HFFc6 (cell line): ENCODE measurements at regions not wholly inside any gene's neighbourhood (a gene's known extent, or its start where the extent isn't known, plus 50 kb on each side); places are given as distances from the start of the nearest gene placed in this dataset.

Experiments used
- DNase-seq: peaks from one replicate; pipeline ENCODE4 v3.0.0-alpha.2; 2018
- H3K27ac Mint-ChIP-seq: 2 replicates; pipeline ENCODE4 v1.8.0; 2020; ENCODE audit warnings: mild to moderate bottlenecking, mixed read lengths
- H3K27me3 Mint-ChIP-seq: 2 replicates; pipeline ENCODE4 v1.8.0; 2021; ENCODE audit warnings: mild to moderate bottlenecking, moderate library complexity, mixed read lengths; ENCODE audit not compliant: insufficient read depth
- H3K36me3 Mint-ChIP-seq: 2 replicates; pipeline ENCODE4 v1.8.0; 2021; ENCODE audit warnings: low read depth, mixed read lengths
- H3K4me1 Mint-ChIP-seq: 2 replicates; pipeline ENCODE4 v1.8.0; 2020; ENCODE audit warnings: low read depth, mixed read lengths
- H3K4me3 Mint-ChIP-seq: 2 replicates; pipeline ENCODE4 v1.8.0; 2020; ENCODE audit warnings: mild to moderate bottlenecking, moderate library complexity, mixed read lengths
- H3K9me3 Mint-ChIP-seq: 2 replicates; pipeline ENCODE4 v1.8.0; 2020; ENCODE audit warnings: mild to moderate bottlenecking, mixed read lengths
- CTCF ChIP-seq: fragments of 200-600 bp; sonication (generic); IDR thresholded peaks from 2 replicates; pipeline ENCODE4 v1.5.0; 2021; ENCODE audit warnings: antibody characterized with exemption, mild to moderate bottlenecking

- no peak for DNase-seq
- no peak overlapping the region for H3K27ac Mint-ChIP-seq
- H3K27me3 Mint-ChIP-seq = peaks cover 58% of the 10 kb centered on the region
- no peak overlapping the region for H3K4me3 Mint-ChIP-seq
- no peaks in the 10 kb centered on the region for H3K36me3 Mint-ChIP-seq
- TF ChIP-seq CTCF = no peak
- peaks cover 5% of the 10 kb centered on the region; the same call in 1 of the 2 replicates for H3K9me3 Mint-ChIP-seq
- no peaks in the 10 kb centered on the region for H3K4me1 Mint-ChIP-seq
These were observed 88.2 kb upstream of the ZNF618 start for GRCh38 chr9:113787871-113788270.

GRCh38 chr9:113788616-113789330 is 87.3 kb upstream of the ZNF618 start:
- Mint-ChIP-seq H3K9me3 (peaks cover 5% of the 10 kb centered on the region; the same call in 1 of the 2 replicates), H3K36me3 (no peaks in the 10 kb centered on the region), H3K4me3 (no peak overlapping the region), H3K4me1 (no peaks in the 10 kb centered on the region), H3K27me3 (peaks cover 57% of the 10 kb centered on the region), H3K27ac (no peak overlapping the region)
- DNase-seq = no peak
- no peak for TF ChIP-seq CTCF

- no peak for DNase-seq
- H3K4me3 Mint-ChIP-seq = no peak overlapping the region
- TF ChIP-seq CTCF = no peak
- peaks cover 53% of the 10 kb centered on the region for H3K27me3 Mint-ChIP-seq
- peaks cover 5% of the 10 kb centered on the region; the same call in 1 of the 2 replicates for H3K9me3 Mint-ChIP-seq
- H3K36me3 Mint-ChIP-seq = no peaks in the 10 kb centered on the region
- H3K27ac Mint-ChIP-seq = no peak overlapping the region
- no peaks in the 10 kb centered on the region for H3K4me1 Mint-ChIP-seq
These were observed 86.0 kb upstream of the ZNF618 start for GRCh38 chr9:113790093-113790492.

GRCh38 chr9:113793558-113793957 is 82.6 kb upstream of the ZNF618 start:
- no peaks in the 10 kb centered on the region for H3K36me3 Mint-ChIP-seq
- peaks cover 64% of the 10 kb centered on the region for H3K27me3 Mint-ChIP-seq
- peaks cover 5% of the 10 kb centered on the region; the same call in 1 of the 2 replicates for H3K9me3 Mint-ChIP-seq
- H3K27ac Mint-ChIP-seq = no peak overlapping the region
- no peak for DNase-seq
- TF ChIP-seq CTCF = no peak
- no peak overlapping the region for H3K4me3 Mint-ChIP-seq
- peaks cover 6% of the 10 kb centered on the region for H3K4me1 Mint-ChIP-seq

- no peak for DNase-seq
- Mint-ChIP-seq H3K4me3 (no peak overlapping the region), H3K9me3 (peaks cover 5% of the 10 kb centered on the region; the same call in 1 of the 2 replicates), H3K27me3 (peaks cover 60% of the 10 kb centered on the region), H3K36me3 (no peaks in the 10 kb centered on the region), H3K27ac (no peak overlapping the region), H3K4me1 (peaks cover 9% of the 10 kb centered on the region)
- TF ChIP-seq CTCF = no peak
These were observed 81.4 kb upstream of the ZNF618 start for GRCh38 chr9:113794721-113795120.
